GM12892 (cell line): ENCODE measurements at regions not wholly inside any gene's neighbourhood (a gene's known extent, or its start where the extent isn't known, plus 50 kb on each side); places are given as distances from the start of the nearest gene placed in this dataset.

Experiments used
- DNase-seq: peaks from one replicate; pipeline ENCODE4 v3.0.0; 2011; ENCODE audit not compliant: insufficient read length
- FAIRE-seq: peaks from 2 replicates; lab custom pipeline; 2011; peaks lifted over from hg19 to GRCh38; lab: Jason Lieb, UNC
- POLR2A ChIP-seq: IDR thresholded peaks from 2 replicates; pipeline ENCODE4 v1.6.1; 2011; ENCODE audit warnings: low read depth, low read length, control low read depth
- POLR2AphosphoS5 ChIP-seq: IDR thresholded peaks from 2 replicates; pipeline ENCODE4 v1.6.1; 2011; ENCODE audit warnings: low read depth, low read length, control low read depth
- TAF1 ChIP-seq: IDR thresholded peaks from 2 replicates; pipeline ENCODE4 v1.6.1; 2011; ENCODE audit warnings: low read depth, mild to moderate bottlenecking, control low read depth, low read length, borderline replicate concordance

DNA sequence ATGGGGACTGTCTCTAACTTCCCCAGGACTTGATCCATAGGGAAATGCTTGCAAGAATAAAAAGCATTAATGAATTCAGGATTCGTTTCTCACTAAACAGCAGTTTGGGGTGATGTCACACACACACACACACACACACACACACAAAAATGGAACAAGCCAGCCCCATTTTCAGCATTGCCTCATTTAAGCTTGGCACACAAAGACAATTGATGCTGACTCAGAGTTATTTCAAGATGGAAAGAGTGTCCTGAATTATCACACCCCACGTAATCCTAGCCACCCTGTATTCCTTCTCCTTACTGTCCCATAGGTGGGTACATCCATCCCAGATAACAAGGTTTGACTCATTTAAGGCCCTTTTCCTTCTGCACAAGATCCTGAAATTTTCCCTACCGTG lies 345.1 kb upstream of the HS3ST1 start:
- no peak for TF ChIP-seq POLR2A
- no peak for TF ChIP-seq TAF1
- no peak for TF ChIP-seq POLR2AphosphoS5
- FAIRE-seq (no peak), DNase-seq (no peak)

DNA sequence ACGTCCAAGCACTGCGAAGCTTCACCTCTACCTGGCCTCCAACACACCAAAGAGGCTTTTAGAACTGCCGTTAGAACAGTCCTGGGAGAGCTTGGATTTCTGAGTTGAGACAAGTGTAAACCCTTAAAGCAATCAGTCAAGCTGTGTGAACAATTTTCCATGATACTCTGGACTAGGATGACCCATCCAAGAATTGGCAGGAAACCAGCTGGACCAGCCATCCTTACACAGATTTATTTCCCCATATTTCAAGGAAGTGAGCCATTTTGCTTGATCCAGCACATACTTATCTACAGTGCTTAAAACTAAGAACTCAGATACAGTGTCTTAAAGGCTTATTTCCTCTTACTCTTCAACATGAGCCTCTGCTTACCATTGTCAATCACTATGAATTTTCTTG lies 340.7 kb upstream of the HS3ST1 start:
- DNase-seq, result no peak
- no peak for FAIRE-seq
- TF ChIP-seq TAF1 (no peak), POLR2A (no peak), POLR2AphosphoS5 (no peak)

- TF ChIP-seq TAF1, result no peak
- no peak for TF ChIP-seq POLR2A
- no peak for TF ChIP-seq POLR2AphosphoS5
- FAIRE-seq (no peak), DNase-seq (no peak)
Observed at GRCh38 chr4:11768251-11768972, 339.7 kb upstream of the HS3ST1 start.

- DNase-seq, result no peak
- TF ChIP-seq POLR2A, result no peak
- TF ChIP-seq TAF1, result no peak
- TF ChIP-seq POLR2AphosphoS5, result no peak
- no peak for FAIRE-seq
Observed at GRCh38 chr4:11765849-11766453, 337.3 kb upstream of the HS3ST1 start.

- no peak for TF ChIP-seq POLR2A
- no peak for TF ChIP-seq POLR2AphosphoS5
- no peak for TF ChIP-seq TAF1
- FAIRE-seq (no peak), DNase-seq (no peak)
Observed at GRCh38 chr4:11748164-11748872, 319.6 kb upstream of the HS3ST1 start.

- FAIRE-seq (no peak), DNase-seq (no peak)
- TF ChIP-seq POLR2A (no peak), POLR2AphosphoS5 (no peak), TAF1 (no peak)
Observed at GRCh38 chr4:11746734-11747133, 318.0 kb upstream of the HS3ST1 start.

DNA sequence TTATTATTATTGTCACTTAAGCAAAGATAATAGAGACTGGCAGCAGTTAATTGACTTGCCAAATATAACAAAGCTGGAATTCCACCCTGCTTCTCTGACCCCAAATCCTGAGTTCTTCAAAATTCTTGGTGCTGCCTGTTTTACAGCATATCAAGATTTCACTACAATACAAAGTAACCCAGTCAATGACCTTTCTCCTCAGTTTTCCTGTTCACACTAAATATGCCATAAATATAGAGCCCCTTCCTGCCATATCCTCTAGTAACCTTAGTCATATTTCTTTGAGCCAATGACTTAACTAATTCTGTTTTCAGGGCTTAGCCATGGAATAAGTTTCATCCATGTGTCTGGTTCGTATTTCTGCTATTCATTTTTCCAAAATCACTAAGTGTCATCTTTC lies 315.3 kb upstream of the HS3ST1 start:
- no peak for TF ChIP-seq POLR2A
- FAIRE-seq (no peak), DNase-seq (no peak)

DNA sequence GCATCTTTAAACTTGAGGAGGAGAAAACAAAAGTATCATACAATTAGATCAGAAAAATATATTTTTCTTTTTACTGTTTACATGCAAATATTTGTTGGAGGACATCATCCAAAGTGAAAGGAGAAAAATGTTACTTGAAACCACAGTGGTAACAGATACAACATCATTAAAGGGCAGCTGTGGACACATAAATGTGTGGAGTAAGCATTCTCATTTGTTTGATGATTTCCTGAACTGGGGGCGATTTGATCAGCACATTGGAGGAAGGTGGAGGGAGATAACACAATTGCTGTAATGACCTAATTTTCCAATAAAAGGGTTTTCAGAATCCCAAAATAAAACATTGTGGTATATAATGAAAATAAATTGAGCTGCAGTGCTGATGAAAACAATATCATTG lies 314.5 kb upstream of the HS3ST1 start:
- DNase-seq (no peak), FAIRE-seq (no peak)
- no peak for TF ChIP-seq POLR2A
- TF ChIP-seq POLR2AphosphoS5, result no peak
- TF ChIP-seq TAF1, result no peak

DNA sequence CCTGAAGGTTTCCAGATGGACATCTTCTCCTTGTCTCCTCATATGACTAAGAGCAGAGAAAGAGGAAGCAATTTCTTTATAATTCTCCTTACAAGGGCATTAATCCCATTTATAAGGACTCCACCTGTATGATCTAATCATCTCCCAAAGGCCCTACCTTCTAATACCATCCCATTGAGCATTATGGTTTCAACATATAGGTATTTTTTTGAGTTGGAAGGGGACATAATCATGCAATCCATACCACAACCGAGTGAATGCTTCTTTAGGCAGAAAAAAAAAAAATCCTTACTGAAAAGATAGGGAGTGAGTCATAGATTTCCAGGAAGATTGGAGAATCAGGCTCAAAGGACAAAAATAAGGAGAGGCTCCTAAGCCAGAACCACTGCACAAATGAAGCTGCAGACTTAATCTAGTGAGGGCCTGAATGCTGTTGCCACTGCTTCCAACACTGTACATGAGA lies 312.5 kb upstream of the HS3ST1 start:
- FAIRE-seq, result no peak

DNA sequence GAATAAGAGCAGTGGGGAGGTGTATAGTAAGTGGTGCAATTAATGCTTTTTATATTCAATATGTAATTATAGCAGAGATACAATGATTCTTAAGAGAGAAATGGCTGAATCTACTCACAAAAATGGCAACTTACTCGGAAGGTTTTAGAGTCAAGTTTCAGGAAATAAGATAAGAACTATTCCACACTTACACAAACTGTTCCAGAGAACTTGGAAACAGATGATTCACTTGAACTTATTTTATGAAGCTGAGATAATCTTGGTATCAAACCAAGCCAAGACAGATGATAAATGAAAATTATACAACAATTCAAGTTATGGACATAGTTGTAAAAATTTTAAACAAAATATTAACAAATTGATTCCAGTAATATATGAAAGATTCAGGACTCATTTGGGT lies 311.3 kb upstream of the HS3ST1 start:
- TF ChIP-seq TAF1 (no peak), POLR2A (no peak), POLR2AphosphoS5 (no peak)
- no peak for FAIRE-seq
- DNase-seq, result no peak

More for the DNA sequence above, 312.5 kb upstream of the HS3ST1 start:
- no peak for DNase-seq
- no peak for TF ChIP-seq POLR2A

- FAIRE-seq (no peak), DNase-seq (no peak)
- TF ChIP-seq POLR2AphosphoS5 (no peak), POLR2A (no peak), TAF1 (no peak)
Observed at GRCh38 chr4:11736978-11737377, 308.3 kb upstream of the HS3ST1 start.

GRCh38 chr4:11735651-11736050 lies 307.0 kb upstream of the HS3ST1 start:
- FAIRE-seq (no peak), DNase-seq (no peak)
- TF ChIP-seq POLR2AphosphoS5 (no peak), TAF1 (no peak), POLR2A (no peak)
